ENCODE measurements at regions not wholly inside any gene's neighbourhood (a gene's known extent, or its start where the extent isn't known, plus 50 kb on each side); places are given as distances from the start of the nearest gene placed in this dataset.
"Not testable (repeated sequence)": the region's sequence is repeated elsewhere in the genome, so short reads cannot be mapped to it uniquely, and the experiment has no call there.

GRCh38 chr18:10086458-10087210 is 172.8 kb downstream of the VAPA start:
- no peak for DNase-seq

- DNase-seq, result no peak
Measured at GRCh38 chr18:10088734-10089133, 174.9 kb downstream of the VAPA start.

GRCh38 chr18:10089881-10090280 is 176.1 kb downstream of the VAPA start:
- DNase-seq, result no peak

- no peak for DNase-seq
Measured at GRCh38 chr18:10090668-10091067, 176.9 kb downstream of the VAPA start.

GRCh38 chr18:10093445-10093844 is 179.6 kb downstream of the VAPA start:
- DNase-seq, result no peak

- no peak for DNase-seq
Measured at GRCh38 chr18:10094154-10094553, 180.3 kb downstream of the VAPA start.

GRCh38 chr18:10094655-10095054 is 180.8 kb downstream of the VAPA start:
- no peak for DNase-seq

- DNase-seq, result no peak
Measured at GRCh38 chr18:10095356-10095755, 181.5 kb downstream of the VAPA start.

GRCh38 chr18:10099539-10100140 is 185.8 kb downstream of the VAPA start:
- no peak for DNase-seq

GRCh38 chr18:10100196-10100595 is 186.4 kb downstream of the VAPA start:
- DNase-seq, result no peak

- DNase-seq, result no peak
Measured at GRCh38 chr18:10100941-10101701, 187.3 kb downstream of the VAPA start.

- no peak for DNase-seq
Measured at GRCh38 chr18:10101729-10102128, 187.9 kb downstream of the VAPA start.

GRCh38 chr18:10105118-10105517 is 191.3 kb downstream of the VAPA start:
- not testable (repeated sequence) for DNase-seq

- DNase-seq, result no peak
Measured at GRCh38 chr18:10111191-10111590, 197.4 kb downstream of the VAPA start.

GRCh38 chr18:10111944-10112343 is 198.1 kb downstream of the VAPA start:
- no peak for DNase-seq

- no peak for DNase-seq
Measured at GRCh38 chr18:10113121-10114022, 199.6 kb downstream of the VAPA start.

- no peak for DNase-seq
Measured at GRCh38 chr18:10114717-10115463, 201.1 kb downstream of the VAPA start.

- no peak for DNase-seq
Measured at GRCh38 chr18:10116574-10116973, 202.8 kb downstream of the VAPA start.

GRCh38 chr18:10119528-10119927 is 205.7 kb downstream of the VAPA start:
- DNase-seq, result no peak

- DNase-seq, result no peak
Measured at GRCh38 chr18:10119991-10120390, 206.2 kb downstream of the VAPA start.

GRCh38 chr18:10120622-10121021 is 206.8 kb downstream of the VAPA start:
- no peak for DNase-seq

- no peak for DNase-seq
Measured at GRCh38 chr18:10121028-10121427, 207.2 kb downstream of the VAPA start.
